SK-N-SH (cell line): ENCODE measurements at regions not wholly inside any gene's neighbourhood (a gene's known extent, or its start where the extent isn't known, plus 50 kb on each side); places are given as distances from the start of the nearest gene placed in this dataset.

Experiments
- CTCF ChIA-PET: fragments of 300-600, 350-600 bp; formaldehyde crosslinking; extraction: SDS; loops from one replicate; lab custom pipeline; 2021; lab: Yijun Ruan, JAX
- POLR2A ChIA-PET: fragments of 350-600 bp; sonication (Branson Sonifier 250); formaldehyde crosslinking; extraction: SDS; loops from one replicate; lab custom pipeline; 2020; ENCODE audit warnings: antibody characterized with exemption, inconsistent platforms; lab: Yijun Ruan, JAX
- DNase-seq: peaks from one replicate; pipeline ENCODE4 v3.0.0; 2012
- H2AFZ ChIP-seq: fragments of 200-600 bp; sonication (generic); 2 replicates; pipeline ENCODE4 v1.8.1; 2016; ENCODE audit warnings: antibody characterized with exemption, mild to moderate bottlenecking, low read depth
- H3F3A ChIP-seq: fragments of 200-600 bp; sonication (generic); replicated peaks from 2 replicates; pipeline ENCODE3; 2016; ENCODE audit warnings: antibody characterized with exemption, mild to moderate bottlenecking; ENCODE audit not compliant: insufficient read depth
- H3K27ac ChIP-seq, 2 experiments: fragments of 200-500 bp in 1 of 2; fragments of 200-600 bp in 1 of 2; sonication (Bioruptor generic) in 1 of 2; sonication (generic), shearing (Covaris generic) in 1 of 2; 2 replicates each; pipeline versions ENCODE4 v1.5.1 to v1.6.1; 2014 to 2016; ENCODE audit warnings: low read depth in 2 of 2, inconsistent platforms in 1 of 2, low read length in 1 of 2, mild to moderate bottlenecking in 1 of 2, mixed read lengths in 1 of 2
- H3K27me3 ChIP-seq: fragments of 200-600 bp; sonication (generic), shearing (Covaris generic); 2 replicates; pipeline ENCODE4 v1.6.1; 2016; ENCODE audit warnings: mixed run types; ENCODE audit not compliant: insufficient read depth
- H3K36me3 ChIP-seq, 2 experiments: fragments of 200-500 bp in 1 of 2; fragments of 200-600 bp in 1 of 2; sonication (Bioruptor generic) in 1 of 2; sonication (generic) in 1 of 2; replicated peaks in 1 of 2; 2 replicates each; pipeline versions ENCODE3 to v1.5.1; 2014 to 2016; ENCODE audit warnings: low read length in 1 of 2, mild to moderate bottlenecking in 1 of 2; ENCODE audit not compliant: insufficient read depth in 2 of 2, control insufficient read depth in 1 of 2
- H3K4me1 ChIP-seq, 2 experiments: fragments of 200-500 bp in 1 of 2; fragments of 200-600 bp in 1 of 2; sonication (Bioruptor generic) in 1 of 2; sonication (generic), shearing (Covaris generic) in 1 of 2; 2 replicates each; pipeline versions ENCODE4 v1.5.1 to v1.6.1; 2014 to 2016; ENCODE audit warnings: low read depth in 1 of 2, low read length in 1 of 2, mixed run types in 1 of 2; ENCODE audit not compliant: insufficient read depth in 2 of 2, control insufficient read depth in 1 of 2
- H3K4me2 ChIP-seq: fragments of 200-600 bp; sonication (generic), shearing (Covaris generic); 2 replicates; pipeline ENCODE4 v1.6.1; 2017; ENCODE audit warnings: mixed run types
- H3K4me3 ChIP-seq, 2 experiments: fragments of 200-500 bp in 1 of 2; fragments of 200-600 bp in 1 of 2; sonication (Bioruptor generic) in 1 of 2; sonication (generic), shearing (Covaris generic) in 1 of 2; 2 replicates each; pipeline versions ENCODE4 v1.5.1 to v1.8.1; 2014 to 2016; ENCODE audit warnings: low read depth in 2 of 2, inconsistent platforms in 1 of 2, low read length in 1 of 2, mild to moderate bottlenecking in 1 of 2, mixed read lengths in 1 of 2, moderate library complexity in 1 of 2
- H3K79me2 ChIP-seq: fragments of 200-600 bp; sonication (generic); 2 replicates; pipeline ENCODE4 v1.8.1; 2017; ENCODE audit warnings: mild to moderate bottlenecking; ENCODE audit not compliant: insufficient read depth
- H3K9ac ChIP-seq: fragments of 200-600 bp; sonication (generic); 2 replicates; pipeline ENCODE4 v1.6.1; 2017; ENCODE audit warnings: mixed run types
- H3K9me2 ChIP-seq: fragments of 200-600 bp; sonication (generic); 2 replicates; pipeline ENCODE4 v1.6.1; 2017; ENCODE audit warnings: mixed run types
- H3K9me3 ChIP-seq: fragments of 200-600 bp; sonication (generic); 2 replicates; pipeline ENCODE4 v1.6.1; 2017; ENCODE audit warnings: mixed run types, mild to moderate bottlenecking, moderate library complexity
- H4K20me1 ChIP-seq: fragments of 200-600 bp; sonication (generic); 2 replicates; pipeline ENCODE4 v1.6.1; 2017; ENCODE audit warnings: mild to moderate bottlenecking, mixed run types; ENCODE audit not compliant: insufficient read depth
- ELF1 ChIP-seq: IDR thresholded peaks from 2 replicates; pipeline ENCODE4 v1.4.0; 2012
- EZH2phosphoT487 ChIP-seq: fragments of 200-600 bp; sonication (generic); IDR thresholded peaks from 2 replicates; pipeline ENCODE4 v1.6.1; 2017; ENCODE audit warnings: low read depth, mixed run types, mild to moderate bottlenecking, antibody characterized with exemption, moderate library complexity, borderline replicate concordance
- FOXM1 ChIP-seq: IDR thresholded peaks from 2 replicates; pipeline ENCODE4 v1.4.0; 2012; ENCODE audit warnings: low read depth, mild to moderate bottlenecking
- GABPA ChIP-seq: IDR thresholded peaks from 2 replicates; pipeline ENCODE4 v1.4.0; 2012; ENCODE audit warnings: low read depth, mild to moderate bottlenecking
- GATA2 ChIP-seq: sonication (generic); formaldehyde crosslinking; IDR thresholded peaks from 2 replicates; pipeline ENCODE4 v1.5.0; 2020; ENCODE audit warnings: mild to moderate bottlenecking, missing genetic modification reagents
- JUND ChIP-seq: IDR thresholded peaks from 2 replicates; pipeline ENCODE4 v1.4.0; 2012
- MAX ChIP-seq: IDR thresholded peaks from 2 replicates; pipeline ENCODE4 v1.4.0; 2012; ENCODE audit warnings: low read depth
- MEF2A ChIP-seq: IDR thresholded peaks from 2 replicates; pipeline ENCODE4 v1.4.0; 2012; ENCODE audit warnings: low read depth, borderline replicate concordance
- PBX3 ChIP-seq: IDR thresholded peaks from 2 replicates; pipeline ENCODE4; 2012
- POLR2AphosphoS5 ChIP-seq: IDR thresholded peaks from 2 replicates; pipeline ENCODE4 v1.6.1; 2012; ENCODE audit warnings: low read depth, low read length
- RAD21 ChIP-seq: IDR thresholded peaks from 2 replicates; pipeline ENCODE4 v1.6.1; 2012; ENCODE audit warnings: mild to moderate bottlenecking, low read length
- RCOR1 ChIP-seq: fragments of 150-350 bp; IDR thresholded peaks from 2 replicates; pipeline ENCODE4 v1.6.1; 2017; ENCODE audit warnings: antibody characterized with exemption, low read length
- SMC3 ChIP-seq: IDR thresholded peaks from 2 replicates; pipeline ENCODE4 v1.6.1; 2012; ENCODE audit warnings: low read depth, low read length, improper control_type of control experiment
- TCF12 ChIP-seq: IDR thresholded peaks from 2 replicates; pipeline ENCODE4 v1.4.0; 2012
- USF1 ChIP-seq: IDR thresholded peaks from 2 replicates; pipeline ENCODE4 v1.4.0; 2012; ENCODE audit warnings: low read depth, borderline replicate concordance
- WGBS: methylation state at CpG from one replicate; pipeline ENCODE4 v1.1.6; 2017; ENCODE audit warnings: low lambda C conversion rate; 5-methylcytosine and 5-hydroxymethylcytosine counted together

- no peaks in the 10 kb centered on the region for H3K4me1 ChIP-seq
- no peaks in the 10 kb centered on the region for H3K27me3 ChIP-seq
- H3K79me2 ChIP-seq, result no peaks in the 10 kb centered on the region
- no peak overlapping the region for H3K4me2 ChIP-seq
- H3F3A ChIP-seq, result no peaks in the 10 kb centered on the region
- CTCF ChIA-PET, result interaction anchor here (0.7 kb wide), 1 partner anchor 1937 kb away, joined by 3 read pairs; no protein-coding TSS in a partner anchor
- H3K4me3 ChIP-seq, result no peak overlapping the region
- 50% methylated on average over 8 of the region's 8 CpGs for WGBS
- no peak overlapping the region for H3K27ac ChIP-seq
- H4K20me1 ChIP-seq, result no peaks in the 10 kb centered on the region
- no peaks in the 10 kb centered on the region for H3K9me2 ChIP-seq
- TF ChIP-seq FOXM1 (no peak), USF1 (no peak), EZH2phosphoT487 (no peak), MAX (no peak), MEF2A (no peak), ELF1 (no peak), RAD21 (no peak), GABPA (no peak), TCF12 (no peak), PBX3 (no peak), RCOR1 (no peak)
- H2AFZ ChIP-seq, result no peak overlapping the region
- DNase-seq, result no peak
- H3K36me3 ChIP-seq, result no peaks in the 10 kb centered on the region
- H3K9ac ChIP-seq, result no peak overlapping the region
- H3K9me3 ChIP-seq, result no peaks in the 10 kb centered on the region
- POLR2A ChIA-PET, result no interaction called here
Measured at GRCh38 chr3:66856533-66856932, 141.6 kb upstream of the KBTBD8 start.

- Histone ChIP-seq H4K20me1 (no peaks in the 10 kb centered on the region), H3K27ac (no peak overlapping the region), H3K9me3 (no peaks in the 10 kb centered on the region), H3K4me1 (no peaks in the 10 kb centered on the region), H2AFZ (no peak overlapping the region), H3K36me3 (no peaks in the 10 kb centered on the region), H3F3A (no peaks in the 10 kb centered on the region), H3K4me3 (no peak overlapping the region), H3K9ac (no peak overlapping the region), H3K79me2 (no peaks in the 10 kb centered on the region), H3K4me2 (no peak overlapping the region), H3K27me3 (no peaks in the 10 kb centered on the region), H3K9me2 (no peaks in the 10 kb centered on the region)
- TF ChIP-seq SMC3, result no peak
- TF ChIP-seq EZH2phosphoT487, result no peak
- TF ChIP-seq RAD21, result no peak
- TF ChIP-seq GATA2, result no peak
- TF ChIP-seq POLR2AphosphoS5, result no peak
- no peak for TF ChIP-seq MAX
- TF ChIP-seq RCOR1, result no peak
- TF ChIP-seq JUND, result no peak
- TF ChIP-seq TCF12, result no peak
- CTCF ChIA-PET, result interaction anchor here (0.9 to 1.1 kb wide), 3 partner anchors 8 to 43 kb away, joined by 3 read pairs; no protein-coding TSS in a partner anchor
- WGBS, result 68% methylated on average over 12 of the region's 15 CpGs
- peak; percentile 16 for DNase-seq
- POLR2A ChIA-PET, result no interaction called here
Measured at GRCh38 chr3:66858656-66859381, 139.3 kb upstream of the KBTBD8 start.
